Natural killer cell (primary cell): ENCODE measurements at regions not wholly inside any gene's neighbourhood (a gene's known extent, or its start where the extent isn't known, plus 50 kb on each side); places are given as distances from the start of the nearest gene placed in this dataset.

Experiments used
- ATAC-seq, 3 donors: fragments of 150-1000 bp in 2 of 3; fragments of 200-7000 bp in 1 of 3; cut with Tn5 transposase; 1 replicate in 1 of 3; 2 replicates in 2 of 3; pipeline ENCODE4 v1.10.0; 2021; ENCODE audit warnings: mild to moderate bottlenecking in 2 of 3, moderate library complexity in 2 of 3
- DNase-seq, 2 donors: peaks; one replicate each; pipeline versions ENCODE4 v3.0.0 to v3.0.0-alpha.2; 2013 to 2021; ENCODE audit warnings: mixed read lengths in 1 of 2
- H3K27ac ChIP-seq: one replicate; pipeline ENCODE4 v1.5.1; 2013; ENCODE audit warnings: mild to moderate bottlenecking, low read length
- H3K27me3 ChIP-seq: one replicate; pipeline ENCODE4 v1.6.1; 2013; ENCODE audit warnings: low read length; ENCODE audit not compliant: control insufficient read depth, insufficient read depth
- H3K36me3 ChIP-seq: one replicate; pipeline ENCODE4 v1.6.1; 2013; ENCODE audit warnings: low read length; ENCODE audit not compliant: control insufficient read depth, insufficient read depth
- H3K4me1 ChIP-seq: one replicate; pipeline ENCODE4 v1.6.1; 2013; ENCODE audit warnings: low read length; ENCODE audit not compliant: control insufficient read depth, insufficient read depth
- H3K4me3 ChIP-seq: one replicate; pipeline ENCODE4 v1.5.1; 2013; ENCODE audit warnings: low read length
- H3K9me3 ChIP-seq: one replicate; pipeline ENCODE4 v1.6.1; 2013; ENCODE audit warnings: low read length; ENCODE audit not compliant: control insufficient read depth, insufficient read depth
- H3K27ac Mint-ChIP-seq, 2 donors: one replicate each; pipeline ENCODE4 v1.8.0; 2022; ENCODE audit warnings: mild to moderate bottlenecking in 2 of 2, mixed read lengths in 2 of 2, moderate library complexity in 1 of 2
- H3K27me3 Mint-ChIP-seq, 2 donors: one replicate each; pipeline ENCODE4 v1.8.0; 2022; ENCODE audit warnings: low read depth in 2 of 2, mixed read lengths in 2 of 2
- H3K36me3 Mint-ChIP-seq: one replicate; pipeline ENCODE4 v1.8.0; 2022; ENCODE audit warnings: mixed read lengths
- H3K4me1 Mint-ChIP-seq, 2 donors: one replicate each; pipeline ENCODE4 v1.8.0; 2022; ENCODE audit warnings: mixed read lengths in 2 of 2
- H3K4me3 Mint-ChIP-seq: one replicate; pipeline ENCODE4 v1.8.0; 2022; ENCODE audit warnings: mild to moderate bottlenecking, moderate library complexity, mixed read lengths
- H3K9me3 Mint-ChIP-seq, 2 donors: one replicate each; pipeline ENCODE4 v1.8.0; 2022; ENCODE audit warnings: mixed read lengths in 2 of 2
- WGBS: methylation state at CpG from one replicate; pipeline ENCODE4 v1.1.7; 2013; ENCODE audit warnings: missing lambda C conversion rate; ENCODE audit not compliant: insufficient coverage; 5-methylcytosine and 5-hydroxymethylcytosine counted together
- intact Hi-C: fragments of 100-400 bp; cut with micrococcal nuclease; formaldehyde crosslinking; loops from one replicate; pipeline ENCODE4 v1.14.2; 2022
- TF ChIP-seq, protein P1 (sequence below): fragments of 200-600 bp; IDR thresholded peaks from one replicate; pipeline ENCODE4 v1.8.0; 2022; ENCODE audit warnings: antibody characterized with exemption

GRCh38 chr3:161987933-161988332 is 491.3 kb downstream of the OTOL1 start:
- WGBS, result 100% methylated on average over 1 of the region's 1 CpG
- Mint-ChIP-seq H3K4me3 (no peak overlapping the region), H3K27ac (no peak overlapping the region), H3K4me1 (no peaks in the 10 kb centered on the region), H3K9me3 (peaks cover 2 to 6% of the 10 kb centered on the region in 2 donors), H3K36me3 (no peaks in the 10 kb centered on the region), H3K27me3 (no peaks in the 10 kb centered on the region)
- Histone ChIP-seq H3K4me1 (no peaks in the 10 kb centered on the region), H3K27ac (no peak overlapping the region), H3K36me3 (no peaks in the 10 kb centered on the region), H3K27me3 (no peaks in the 10 kb centered on the region), H3K4me3 (no peak overlapping the region), H3K9me3 (no peaks in the 10 kb centered on the region)
- TF ChIP-seq, protein P1, sequence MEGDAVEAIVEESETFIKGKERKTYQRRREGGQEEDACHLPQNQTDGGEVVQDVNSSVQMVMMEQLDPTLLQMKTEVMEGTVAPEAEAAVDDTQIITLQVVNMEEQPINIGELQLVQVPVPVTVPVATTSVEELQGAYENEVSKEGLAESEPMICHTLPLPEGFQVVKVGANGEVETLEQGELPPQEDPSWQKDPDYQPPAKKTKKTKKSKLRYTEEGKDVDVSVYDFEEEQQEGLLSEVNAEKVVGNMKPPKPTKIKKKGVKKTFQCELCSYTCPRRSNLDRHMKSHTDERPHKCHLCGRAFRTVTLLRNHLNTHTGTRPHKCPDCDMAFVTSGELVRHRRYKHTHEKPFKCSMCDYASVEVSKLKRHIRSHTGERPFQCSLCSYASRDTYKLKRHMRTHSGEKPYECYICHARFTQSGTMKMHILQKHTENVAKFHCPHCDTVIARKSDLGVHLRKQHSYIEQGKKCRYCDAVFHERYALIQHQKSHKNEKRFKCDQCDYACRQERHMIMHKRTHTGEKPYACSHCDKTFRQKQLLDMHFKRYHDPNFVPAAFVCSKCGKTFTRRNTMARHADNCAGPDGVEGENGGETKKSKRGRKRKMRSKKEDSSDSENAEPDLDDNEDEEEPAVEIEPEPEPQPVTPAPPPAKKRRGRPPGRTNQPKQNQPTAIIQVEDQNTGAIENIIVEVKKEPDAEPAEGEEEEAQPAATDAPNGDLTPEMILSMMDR, result no peak
- no peak for DNase-seq
- intact Hi-C loops, result no loop called here
- no peak for ATAC-seq

DNA sequence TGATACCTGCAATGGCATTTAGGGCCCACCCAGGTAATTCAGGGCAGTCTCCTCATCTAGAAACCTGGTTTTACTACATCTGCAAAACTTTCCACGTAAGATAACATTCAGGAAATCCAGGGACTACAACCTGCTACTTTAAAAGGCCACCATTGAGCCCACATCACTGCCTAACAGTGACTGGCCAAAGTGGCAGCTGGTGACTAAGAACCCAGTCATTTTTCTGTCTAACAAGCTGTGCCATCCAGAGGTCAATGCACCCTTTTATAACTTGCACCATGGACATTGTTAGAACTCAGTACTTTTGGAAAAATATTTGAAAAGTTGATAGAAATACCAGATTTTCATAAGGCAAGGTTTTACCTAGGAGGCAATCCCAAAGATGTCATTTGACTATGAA is 492.4 kb downstream of the OTOL1 start:
- H3K4me3 Mint-ChIP-seq, result no peak overlapping the region
- H3K9me3 Mint-ChIP-seq, result peaks cover 2 to 6% of the 10 kb centered on the region in 2 donors
- H3K27me3 ChIP-seq, result no peaks in the 10 kb centered on the region
- no peaks in the 10 kb centered on the region for H3K36me3 ChIP-seq
- intact Hi-C loops, result no loop called here
- no peaks in the 10 kb centered on the region for H3K4me1 Mint-ChIP-seq
- ATAC-seq (no peak), DNase-seq (no peak)
- no peaks in the 10 kb centered on the region for H3K9me3 ChIP-seq
- TF ChIP-seq, protein P1, result no peak
- H3K4me1 ChIP-seq, result no peaks in the 10 kb centered on the region
- H3K4me3 ChIP-seq, result no peak overlapping the region
- H3K36me3 Mint-ChIP-seq, result no peaks in the 10 kb centered on the region
- H3K27me3 Mint-ChIP-seq, result no peaks in the 10 kb centered on the region
- WGBS, result 89% methylated on average over 1 of the region's 1 CpG
- no peak overlapping the region for H3K27ac ChIP-seq
- no peak overlapping the region for H3K27ac Mint-ChIP-seq

DNA sequence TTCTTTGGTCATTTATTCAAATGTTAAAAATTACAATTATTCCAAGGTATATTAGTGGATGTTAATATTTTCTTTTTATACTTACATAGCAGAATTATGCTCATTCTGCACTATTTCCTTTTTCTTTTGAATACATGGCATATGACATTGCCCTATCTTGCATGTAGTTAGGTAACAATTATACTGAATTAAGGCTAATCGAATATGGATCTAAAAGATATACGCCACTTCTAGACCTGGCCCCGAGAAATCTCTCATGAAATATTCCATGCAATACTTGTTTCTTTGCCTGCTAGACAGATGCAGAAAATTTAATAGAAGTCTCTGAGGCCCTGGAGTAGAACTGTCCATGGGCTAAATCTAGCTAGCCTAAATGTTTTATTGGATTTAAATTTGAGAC is 493.4 kb downstream of the OTOL1 start:
- no peaks in the 10 kb centered on the region for H3K9me3 ChIP-seq
- 97% methylated on average over 3 of the region's 3 CpGs for WGBS
- TF ChIP-seq, protein P1, result no peak
- H3K4me1 ChIP-seq, result no peaks in the 10 kb centered on the region
- Mint-ChIP-seq H3K36me3 (no peaks in the 10 kb centered on the region), H3K27me3 (no peaks in the 10 kb centered on the region), H3K4me1 (no peaks in the 10 kb centered on the region), H3K27ac (no peak overlapping the region), H3K9me3 (peaks cover 3 to 6% of the 10 kb centered on the region in 2 donors), H3K4me3 (no peak overlapping the region)
- DNase-seq (no peak), ATAC-seq (no peak)
- H3K4me3 ChIP-seq, result no peak overlapping the region
- intact Hi-C loops, result no loop called here
- H3K27ac ChIP-seq, result no peak overlapping the region
- no peaks in the 10 kb centered on the region for H3K27me3 ChIP-seq
- H3K36me3 ChIP-seq, result no peaks in the 10 kb centered on the region

- Mint-ChIP-seq H3K4me1 (no peaks in the 10 kb centered on the region), H3K27me3 (no peaks in the 10 kb centered on the region), H3K27ac (no peak overlapping the region), H3K9me3 (peaks cover 2 to 7% of the 10 kb centered on the region in 2 donors), H3K4me3 (no peak overlapping the region), H3K36me3 (no peaks in the 10 kb centered on the region)
- no peaks in the 10 kb centered on the region for H3K4me1 ChIP-seq
- H3K36me3 ChIP-seq, result no peaks in the 10 kb centered on the region
- no peak for DNase-seq
- no peak overlapping the region for H3K27ac ChIP-seq
- intact Hi-C loops, result no loop called here
- H3K9me3 ChIP-seq, result no peaks in the 10 kb centered on the region
- no peaks in the 10 kb centered on the region for H3K27me3 ChIP-seq
- ATAC-seq, result no peak
- TF ChIP-seq, protein P1, result no peak
- WGBS, result 89% methylated on average over 2 of the region's 4 CpGs
- no peak overlapping the region for H3K4me3 ChIP-seq
These were observed 495.4 kb downstream of the OTOL1 start for GRCh38 chr3:161991901-161992540.
